Thoracic aorta (tissue), 2 donors: ENCODE measurements at regions not wholly inside any gene's neighbourhood (a gene's known extent, or its start where the extent isn't known, plus 50 kb on each side); places are given as distances from the start of the nearest gene placed in this dataset.

Experiments
- ATAC-seq: fragments of 150-250 bp; one replicate; pipeline ENCODE4 v1.8.0; 2017; ENCODE audit warnings: low read depth; ENCODE audit not compliant: insufficient number of reproducible peaks, low FRiP score
- DNase-seq: peaks from one replicate; pipeline ENCODE4 v3.0.0-alpha.2; 2020; ENCODE audit warnings: low spot score
- H3K27ac ChIP-seq, 2 donors: fragments of 200-600 bp; sonication (generic); 1 replicate in 1 of 2; 2 replicates in 1 of 2; pipeline ENCODE4 v1.5.1; 2016; ENCODE audit warnings: mild to moderate bottlenecking in 2 of 2, moderate library complexity in 2 of 2
- H3K27me3 ChIP-seq: fragments of 200-600 bp; sonication (generic); replicated peaks from 2 replicates; pipeline ENCODE4 v1.6.0; 2016; ENCODE audit warnings: mild to moderate bottlenecking; ENCODE audit not compliant: insufficient read depth
- H3K36me3 ChIP-seq: fragments of 200-600 bp; sonication (generic); one replicate; pipeline ENCODE4 v1.5.1; 2016
- H3K4me1 ChIP-seq, 2 donors: fragments of 200-600 bp; sonication (generic); 1 replicate in 1 of 2; 2 replicates in 1 of 2; pipeline versions ENCODE4 v1.5.1 to v1.6.0; 2016; ENCODE audit warnings: low read depth in 2 of 2, mild to moderate bottlenecking in 1 of 2; ENCODE audit not compliant: control insufficient read depth in 1 of 2
- H3K4me3 ChIP-seq: fragments of 200-600 bp; sonication (generic); 2 replicates; pipeline ENCODE4 v1.5.1; 2016; ENCODE audit warnings: mild to moderate bottlenecking
- H3K9me3 ChIP-seq: fragments of 200-600 bp; sonication (generic); 2 replicates; pipeline ENCODE4 v1.5.1; 2016
- CTCF ChIP-seq: fragments of 200-600 bp; sonication (generic); IDR thresholded peaks from one replicate; pipeline ENCODE4 v1.5.1; 2019; ENCODE audit warnings: antibody characterized with exemption

- no peak for TF ChIP-seq CTCF
- Histone ChIP-seq H3K27ac (no peak overlapping the region), H3K9me3 (no peaks in the 10 kb centered on the region), H3K27me3 (no peaks in the 10 kb centered on the region), H3K4me1 (no peaks in the 10 kb centered on the region), H3K36me3 (no peaks in the 10 kb centered on the region), H3K4me3 (no peak overlapping the region)
- DNase-seq (no peak), ATAC-seq (no peak)
These were observed 79.0 kb downstream of the ASCL4 start for GRCh38 chr12:107853479-107853878.

DNA sequence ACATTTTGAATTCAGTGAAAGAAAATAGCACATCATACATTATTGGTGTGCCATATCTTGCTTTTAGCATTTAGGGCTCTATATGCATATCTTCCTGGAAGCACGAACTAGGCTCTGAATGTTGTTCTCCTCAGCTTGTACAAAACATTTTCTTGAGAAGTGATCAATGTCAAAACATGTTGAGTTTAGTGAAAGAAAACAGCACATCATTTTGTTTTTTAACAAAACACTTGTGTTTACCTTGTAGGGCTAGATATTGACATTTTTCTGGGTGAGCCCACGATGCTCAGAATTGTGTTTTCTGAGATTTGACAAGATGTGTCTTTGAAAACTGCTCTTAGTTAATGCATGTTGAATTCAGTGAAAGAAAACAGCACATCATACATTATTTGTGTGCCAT, 81.0 kb downstream of the ASCL4 start:
- no peaks in the 10 kb centered on the region for H3K4me1 ChIP-seq
- H3K4me3 ChIP-seq: no peak overlapping the region
- DNase-seq (no peak), ATAC-seq (no peak)
- no peaks in the 10 kb centered on the region for H3K27me3 ChIP-seq
- no peak overlapping the region for H3K27ac ChIP-seq
- H3K36me3 ChIP-seq: no peaks in the 10 kb centered on the region
- TF ChIP-seq CTCF: no peak
- H3K9me3 ChIP-seq: no peaks in the 10 kb centered on the region

DNA sequence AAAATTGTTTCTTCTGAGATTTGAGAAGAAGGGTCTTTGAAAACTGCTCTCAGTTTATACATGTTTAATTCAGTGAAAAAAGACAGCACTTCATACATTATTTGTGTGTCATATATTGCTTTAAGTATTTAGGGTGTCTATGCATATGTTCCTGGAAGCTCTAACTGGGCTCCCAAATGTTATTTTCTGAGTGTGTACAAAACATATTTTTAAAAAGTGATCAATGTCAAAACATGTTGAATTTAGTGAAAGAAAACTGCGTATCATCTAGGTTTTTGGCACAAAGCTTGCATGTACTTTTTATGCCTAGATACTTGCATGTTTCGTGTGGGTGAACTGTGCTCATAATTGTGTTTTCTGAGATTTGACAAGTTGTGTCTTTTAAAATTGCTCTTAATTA, 81.6 kb downstream of the ASCL4 start:
- no peak for ATAC-seq
- no peak for TF ChIP-seq CTCF

GRCh38 chr12:107857191-107857590, 82.7 kb downstream of the ASCL4 start:
- Histone ChIP-seq H3K27me3 (no peaks in the 10 kb centered on the region), H3K27ac (no peak overlapping the region), H3K9me3 (no peaks in the 10 kb centered on the region), H3K36me3 (no peaks in the 10 kb centered on the region), H3K4me1 (no peaks in the 10 kb centered on the region), H3K4me3 (no peak overlapping the region)
- no peak for TF ChIP-seq CTCF
- DNase-seq: no peak
- ATAC-seq: no peak

More for the DNA sequence above, 81.6 kb downstream of the ASCL4 start:
- Histone ChIP-seq H3K4me3 (no peak overlapping the region), H3K27ac (no peak overlapping the region), H3K4me1 (no peaks in the 10 kb centered on the region), H3K36me3 (no peaks in the 10 kb centered on the region), H3K27me3 (no peaks in the 10 kb centered on the region), H3K9me3 (no peaks in the 10 kb centered on the region)
- no peak for DNase-seq

- ATAC-seq (no peak), DNase-seq (no peak)
- Histone ChIP-seq H3K4me1 (no peaks in the 10 kb centered on the region), H3K27me3 (no peaks in the 10 kb centered on the region), H3K4me3 (no peak overlapping the region), H3K9me3 (no peaks in the 10 kb centered on the region), H3K27ac (no peak overlapping the region), H3K36me3 (no peaks in the 10 kb centered on the region)
- TF ChIP-seq CTCF: no peak
These were observed 84.9 kb downstream of the ASCL4 start for GRCh38 chr12:107859367-107859766.
